NCI-H2107 (cell line): ENCODE measurements at regions not wholly inside any gene's neighbourhood (a gene's known extent, or its start where the extent isn't known, plus 50 kb on each side); places are given as distances from the start of the nearest gene placed in this dataset.
"Not testable (repeated sequence)": the region's sequence is repeated elsewhere in the genome, so short reads cannot be mapped to it uniquely, and the experiment has no call there.

Experiments used
- DNase-seq: peaks from one replicate; lab custom pipeline; 2025; lab: John Stamatoyannopoulos, UW

- no peak for DNase-seq
Measured at GRCh38 chr3:105285653-105286241, 81.0 kb upstream of the ALCAM start.

- no peak for DNase-seq
Measured at GRCh38 chr3:105293441-105293840, 73.3 kb upstream of the ALCAM start.

- not testable (repeated sequence) for DNase-seq
Measured at GRCh38 chr3:105296182-105296822, 70.4 kb upstream of the ALCAM start.

- no peak for DNase-seq
Measured at GRCh38 chr3:105304487-105304886, 62.2 kb upstream of the ALCAM start.

GRCh38 chr3:105315144-105315543 is 51.6 kb upstream of the ALCAM start:
- DNase-seq = no peak

- DNase-seq = no peak
Measured at GRCh38 chr3:105315815-105316214, 50.9 kb upstream of the ALCAM start.

DNA sequence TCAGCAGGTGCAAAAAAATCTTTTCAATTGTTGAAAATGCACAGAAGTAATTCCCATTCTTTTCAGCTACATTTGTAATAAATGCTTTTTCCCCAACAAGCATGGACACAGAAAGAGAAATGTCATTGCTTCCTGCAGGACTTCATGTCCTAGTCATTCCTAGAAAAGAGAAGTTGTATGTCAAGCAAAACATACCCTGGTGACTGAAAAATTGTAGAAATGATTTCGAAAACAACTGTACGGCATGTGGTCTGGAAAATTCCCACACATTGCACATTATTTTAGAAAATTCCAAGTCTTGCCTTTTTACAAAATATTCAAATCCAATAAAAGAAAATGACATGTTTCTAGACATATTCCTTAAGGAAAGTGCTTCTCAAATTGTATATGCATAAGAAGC is 50.4 kb upstream of the ALCAM start:
- no peak for DNase-seq
